Glutamatergic neuron (in vitro differentiated cells): ENCODE measurements at regions not wholly inside any gene's neighbourhood (a gene's known extent, or its start where the extent isn't known, plus 50 kb on each side); places are given as distances from the start of the nearest gene placed in this dataset.
"Not testable (repeated sequence)": the region's sequence is repeated elsewhere in the genome, so short reads cannot be mapped to it uniquely, and the experiment has no call there.

Experiments used
- DNase-seq: peaks from one replicate; pipeline ENCODE4 v3.0.0; 2022
- H3K27ac Mint-ChIP-seq: one replicate; pipeline ENCODE4 v1.8.0; 2020; ENCODE audit warnings: mild to moderate bottlenecking, mixed read lengths, inconsistent platforms; ENCODE audit not compliant: unreplicated experiment
- H3K27me3 Mint-ChIP-seq: one replicate; pipeline ENCODE4 v1.8.0; 2020; ENCODE audit warnings: mild to moderate bottlenecking, moderate library complexity, mixed read lengths, inconsistent platforms; ENCODE audit not compliant: unreplicated experiment
- H3K36me3 Mint-ChIP-seq: one replicate; pipeline ENCODE4 v1.8.0; 2020; ENCODE audit warnings: mild to moderate bottlenecking, mixed read lengths, inconsistent platforms; ENCODE audit not compliant: unreplicated experiment
- H3K4me1 Mint-ChIP-seq: one replicate; pipeline ENCODE4 v1.8.0; 2020; ENCODE audit warnings: mild to moderate bottlenecking, low read depth, mixed read lengths, inconsistent platforms; ENCODE audit not compliant: unreplicated experiment
- H3K4me3 Mint-ChIP-seq: one replicate; pipeline ENCODE4 v1.8.0; 2020; ENCODE audit warnings: mild to moderate bottlenecking, mixed read lengths, inconsistent platforms; ENCODE audit not compliant: unreplicated experiment
- H3K9me3 Mint-ChIP-seq: one replicate; pipeline ENCODE4 v1.8.0; 2020; ENCODE audit warnings: mild to moderate bottlenecking, moderate library complexity, mixed read lengths, inconsistent platforms; ENCODE audit not compliant: unreplicated experiment
- TF ChIP-seq, protein P1 (sequence below): fragments of 200-600 bp; sonication (generic); IDR thresholded peaks from one replicate; pipeline ENCODE4 v1.5.0; 2021; ENCODE audit not compliant: partially characterized antibody, unreplicated experiment

DNA sequence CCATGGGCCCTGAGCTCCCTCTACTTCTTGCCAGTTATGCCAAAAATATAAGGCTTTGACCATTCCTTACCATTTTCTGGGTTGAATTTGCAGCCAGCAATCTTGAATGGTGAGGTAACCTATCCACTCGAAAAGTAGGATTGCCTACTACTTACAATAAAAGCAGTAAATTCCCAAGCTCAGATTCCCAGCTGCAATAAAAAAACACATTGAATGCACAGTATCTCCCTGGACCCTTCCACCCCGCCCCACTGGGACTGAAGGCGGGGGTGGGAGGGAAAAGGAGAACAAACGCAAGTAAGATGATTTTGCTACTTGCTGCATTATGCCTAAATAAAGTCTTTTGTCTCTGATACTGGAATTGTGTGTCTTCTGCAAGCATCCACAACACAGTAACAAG, 301.9 kb downstream of the HGF start:
- no peak for DNase-seq
- no peaks in the 10 kb centered on the region for H3K9me3 Mint-ChIP-seq
- H3K4me3 Mint-ChIP-seq, result no peak overlapping the region
- H3K36me3 Mint-ChIP-seq, result no peaks in the 10 kb centered on the region
- no peaks in the 10 kb centered on the region for H3K27me3 Mint-ChIP-seq
- H3K27ac Mint-ChIP-seq, result no peak overlapping the region
- TF ChIP-seq, protein P1, sequence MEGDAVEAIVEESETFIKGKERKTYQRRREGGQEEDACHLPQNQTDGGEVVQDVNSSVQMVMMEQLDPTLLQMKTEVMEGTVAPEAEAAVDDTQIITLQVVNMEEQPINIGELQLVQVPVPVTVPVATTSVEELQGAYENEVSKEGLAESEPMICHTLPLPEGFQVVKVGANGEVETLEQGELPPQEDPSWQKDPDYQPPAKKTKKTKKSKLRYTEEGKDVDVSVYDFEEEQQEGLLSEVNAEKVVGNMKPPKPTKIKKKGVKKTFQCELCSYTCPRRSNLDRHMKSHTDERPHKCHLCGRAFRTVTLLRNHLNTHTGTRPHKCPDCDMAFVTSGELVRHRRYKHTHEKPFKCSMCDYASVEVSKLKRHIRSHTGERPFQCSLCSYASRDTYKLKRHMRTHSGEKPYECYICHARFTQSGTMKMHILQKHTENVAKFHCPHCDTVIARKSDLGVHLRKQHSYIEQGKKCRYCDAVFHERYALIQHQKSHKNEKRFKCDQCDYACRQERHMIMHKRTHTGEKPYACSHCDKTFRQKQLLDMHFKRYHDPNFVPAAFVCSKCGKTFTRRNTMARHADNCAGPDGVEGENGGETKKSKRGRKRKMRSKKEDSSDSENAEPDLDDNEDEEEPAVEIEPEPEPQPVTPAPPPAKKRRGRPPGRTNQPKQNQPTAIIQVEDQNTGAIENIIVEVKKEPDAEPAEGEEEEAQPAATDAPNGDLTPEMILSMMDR, result no peak
- peaks cover 16% of the 10 kb centered on the region for H3K4me1 Mint-ChIP-seq

DNA sequence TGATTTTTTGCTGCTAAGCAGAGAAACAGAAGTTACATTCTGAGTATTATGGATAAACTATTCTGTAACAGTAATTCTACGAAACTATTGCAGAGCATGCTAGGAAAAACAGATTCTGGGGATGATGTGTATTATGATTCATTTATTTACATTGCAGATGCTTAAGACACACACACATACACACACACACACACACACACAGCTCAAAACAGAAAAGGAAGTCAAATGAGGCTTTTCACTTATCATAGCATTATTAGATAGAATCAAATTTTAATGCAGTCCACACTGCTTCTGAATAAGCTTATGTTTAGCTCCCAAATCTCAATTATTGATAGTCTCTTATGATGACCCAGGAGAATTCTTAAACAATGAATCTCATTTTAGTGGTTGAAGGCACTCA, 307.2 kb downstream of the HGF start:
- Mint-ChIP-seq H3K27me3 (peaks cover 4% of the 10 kb centered on the region), H3K36me3 (no peaks in the 10 kb centered on the region), H3K4me3 (no peak overlapping the region), H3K9me3 (peaks cover 3% of the 10 kb centered on the region), H3K4me1 (peaks cover 15% of the 10 kb centered on the region), H3K27ac (peak overlapping the region; percentile 52)
- TF ChIP-seq, protein P1, result no peak
- no peak for DNase-seq

GRCh38 chr7:81460250-81461045, 309.4 kb downstream of the HGF start:
- TF ChIP-seq, protein P1, result no peak
- no peak overlapping the region for H3K27ac Mint-ChIP-seq

DNA sequence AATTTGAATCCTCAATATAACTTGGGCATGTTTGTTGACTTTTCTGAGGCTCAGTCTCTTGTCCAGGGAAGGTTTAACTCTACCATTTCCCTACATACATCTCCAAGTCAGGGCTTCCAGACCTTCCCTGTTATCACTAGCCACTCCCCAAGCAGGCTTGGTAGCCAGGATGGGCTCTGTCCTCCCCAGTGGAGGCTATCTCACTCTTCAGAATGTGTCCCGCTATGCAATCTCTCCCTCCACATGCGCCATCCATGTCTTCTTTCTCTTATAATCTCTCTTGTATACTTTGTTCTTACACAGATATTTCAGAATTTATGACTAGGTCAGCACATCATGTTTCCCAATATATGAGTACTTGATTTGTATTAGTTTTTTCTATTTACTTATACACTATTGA, 310.4 kb downstream of the HGF start:
- Mint-ChIP-seq H3K4me3 (no peak overlapping the region), H3K36me3 (no peaks in the 10 kb centered on the region), H3K27ac (no peak overlapping the region), H3K27me3 (peaks cover 4% of the 10 kb centered on the region), H3K4me1 (peaks cover 15% of the 10 kb centered on the region), H3K9me3 (peaks cover 3% of the 10 kb centered on the region)
- TF ChIP-seq, protein P1, result no peak
- no peak for DNase-seq

More at GRCh38 chr7:81460250-81461045, 309.4 kb downstream of the HGF start:
- peaks cover 4% of the 10 kb centered on the region for H3K27me3 Mint-ChIP-seq
- DNase-seq, result no peak
- H3K9me3 Mint-ChIP-seq, result peaks cover 3% of the 10 kb centered on the region
- peaks cover 15% of the 10 kb centered on the region for H3K4me1 Mint-ChIP-seq
- no peak overlapping the region for H3K4me3 Mint-ChIP-seq
- no peaks in the 10 kb centered on the region for H3K36me3 Mint-ChIP-seq

DNA sequence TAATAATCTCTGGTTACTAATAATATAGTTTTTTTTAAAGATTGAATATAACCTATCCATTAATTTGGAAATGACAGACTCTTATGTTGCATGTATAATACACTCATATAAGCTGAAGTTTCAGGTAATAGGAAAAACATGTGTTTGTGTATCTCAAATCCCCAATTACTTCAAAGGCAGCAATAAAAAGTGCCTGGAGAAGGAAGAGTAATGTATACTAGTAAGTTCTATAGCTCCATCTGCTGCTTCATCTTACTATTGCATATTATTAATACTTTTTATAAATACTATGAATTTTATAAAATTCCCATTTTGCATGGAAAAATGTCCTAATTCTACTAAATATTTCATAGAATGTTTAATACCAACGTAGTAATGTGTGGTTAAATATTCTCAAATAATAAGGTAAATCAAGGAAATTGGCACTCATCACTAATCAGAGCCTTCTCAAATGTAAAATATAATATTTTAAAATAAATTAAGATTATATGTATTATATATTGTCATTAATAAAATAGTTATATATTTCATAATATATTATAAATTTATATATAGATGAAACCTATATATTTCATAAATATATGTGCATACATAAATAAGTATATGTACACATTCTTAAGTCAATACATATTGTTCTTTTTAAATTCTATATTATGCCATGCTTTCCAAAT, 311.9 kb downstream of the HGF start:
- TF ChIP-seq, protein P1, result peak; percentile 33
- no peak for DNase-seq
- H3K36me3 Mint-ChIP-seq, result no peaks in the 10 kb centered on the region
- no peak overlapping the region for H3K27ac Mint-ChIP-seq
- no peak overlapping the region for H3K4me3 Mint-ChIP-seq
- peaks cover 4% of the 10 kb centered on the region for H3K27me3 Mint-ChIP-seq
- peaks cover 12% of the 10 kb centered on the region for H3K4me1 Mint-ChIP-seq
- peaks cover 3% of the 10 kb centered on the region for H3K9me3 Mint-ChIP-seq

DNA sequence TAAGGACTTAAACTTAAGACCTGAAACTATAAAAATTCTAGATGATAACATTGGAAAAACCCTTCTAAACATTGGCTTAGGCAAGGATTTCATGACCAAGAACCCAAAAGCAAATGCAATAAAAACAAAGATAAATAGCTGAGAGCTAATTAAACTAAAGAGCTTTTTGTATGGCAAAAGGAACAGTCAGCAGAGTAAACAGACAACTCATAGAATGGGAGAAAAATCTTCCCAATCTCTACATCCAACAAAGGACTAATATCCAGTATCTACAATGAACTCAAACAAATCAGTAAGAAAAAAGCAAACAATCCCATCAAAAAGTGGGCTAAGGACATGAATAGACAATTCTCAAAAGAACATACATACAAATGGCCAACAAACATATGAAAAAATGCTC, 316.1 kb downstream of the HGF start:
- not testable (repeated sequence) for H3K36me3 Mint-ChIP-seq

More for the DNA sequence above, 316.1 kb downstream of the HGF start:
- not testable (repeated sequence) for H3K9me3 Mint-ChIP-seq, H3K4me1 Mint-ChIP-seq, H3K27me3 Mint-ChIP-seq, DNase-seq, H3K4me3 Mint-ChIP-seq, H3K27ac Mint-ChIP-seq
